NCI-H1105 treated with DMSO at 0.1 percent for 48 hours (cell line): ENCODE measurements at regions not wholly inside any gene's neighbourhood (a gene's known extent, or its start where the extent isn't known, plus 50 kb on each side); places are given as distances from the start of the nearest gene placed in this dataset.
"Not testable (repeated sequence)": the region's sequence is repeated elsewhere in the genome, so short reads cannot be mapped to it uniquely, and the experiment has no call there.

Source experiments
- DNase-seq: peaks from one replicate; lab custom pipeline; 2025; lab: John Stamatoyannopoulos, UW

- DNase-seq, result no peak
Measured at GRCh38 chr2:66317268-66317890, 117.5 kb upstream of the MEIS1 start.

GRCh38 chr2:66306483-66306882 lies 128.4 kb upstream of the MEIS1 start:
- DNase-seq, result peak; percentile 20

GRCh38 chr2:66305718-66306117 lies 129.2 kb upstream of the MEIS1 start:
- DNase-seq, result peak; percentile 94

GRCh38 chr2:66303471-66303870 lies 131.5 kb upstream of the MEIS1 start:
- no peak for DNase-seq

GRCh38 chr2:66301767-66302140 lies 133.2 kb upstream of the MEIS1 start:
- no peak for DNase-seq

- DNase-seq, result peak; percentile 28
Measured at GRCh38 chr2:66301022-66301766, 133.7 kb upstream of the MEIS1 start.

- no peak for DNase-seq
Measured at GRCh38 chr2:66283787-66284186, 151.1 kb upstream of the MEIS1 start.

GRCh38 chr2:66281980-66282379 lies 152.9 kb upstream of the MEIS1 start:
- DNase-seq, result no peak

- DNase-seq, result no peak
Measured at GRCh38 chr2:66279024-66279423, 155.9 kb upstream of the MEIS1 start.

GRCh38 chr2:66275984-66276383 lies 158.9 kb upstream of the MEIS1 start:
- no peak for DNase-seq

- DNase-seq, result no peak
Measured at GRCh38 chr2:66273933-66274490, 160.9 kb upstream of the MEIS1 start.

- no peak for DNase-seq
Measured at GRCh38 chr2:66272751-66273150, 162.2 kb upstream of the MEIS1 start.

- no peak for DNase-seq
Measured at GRCh38 chr2:66271777-66272176, 163.1 kb upstream of the MEIS1 start.

GRCh38 chr2:66270247-66270646 lies 164.7 kb upstream of the MEIS1 start:
- DNase-seq, result no peak

- DNase-seq, result no peak
Measured at GRCh38 chr2:66269166-66269565, 165.8 kb upstream of the MEIS1 start.

- DNase-seq, result no peak
Measured at GRCh38 chr2:66268756-66269155, 166.2 kb upstream of the MEIS1 start.

GRCh38 chr2:66264354-66264753 lies 170.6 kb upstream of the MEIS1 start:
- DNase-seq, result no peak

GRCh38 chr2:66255867-66256266 lies 179.1 kb upstream of the MEIS1 start:
- no peak for DNase-seq

GRCh38 chr2:66255136-66255535 lies 179.8 kb upstream of the MEIS1 start:
- DNase-seq, result no peak

GRCh38 chr2:66253066-66253465 lies 181.9 kb upstream of the MEIS1 start:
- no peak for DNase-seq

GRCh38 chr2:66252109-66252508 lies 182.8 kb upstream of the MEIS1 start:
- peak; percentile 61 for DNase-seq

GRCh38 chr2:66251573-66251972 lies 183.4 kb upstream of the MEIS1 start:
- DNase-seq, result no peak

GRCh38 chr2:66249089-66249488 lies 185.8 kb upstream of the MEIS1 start:
- not testable (repeated sequence) for DNase-seq

- not testable (repeated sequence) for DNase-seq
Measured at GRCh38 chr2:66243809-66244208, 191.1 kb upstream of the MEIS1 start.
